ENCODE measurements at regions not wholly inside any gene's neighbourhood (a gene's known extent, or its start where the extent isn't known, plus 50 kb on each side); places are given as distances from the start of the nearest gene placed in this dataset.

DNA sequence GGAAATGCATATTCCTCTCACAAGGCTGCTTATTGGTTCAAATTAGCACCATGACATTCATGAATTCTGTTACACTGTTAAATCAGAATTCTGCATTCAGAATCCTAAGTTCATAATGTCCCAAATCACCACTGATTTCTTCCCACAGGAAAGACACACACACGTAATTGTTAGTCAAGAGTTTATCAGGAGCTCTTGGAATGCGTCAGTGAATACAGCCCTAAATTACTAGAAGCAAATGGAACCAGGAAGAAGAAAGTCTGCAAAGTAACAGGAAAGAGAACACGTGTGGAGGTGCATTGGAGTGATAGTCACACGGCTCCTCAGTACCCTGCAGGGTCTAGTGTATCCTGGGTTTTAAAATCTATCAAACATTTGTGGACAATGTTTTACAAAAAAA, 110.2 kb downstream of the ANXA2R start:
- Histone ChIP-seq H4K5ac (ENCODE audit: insufficient read length, low read depth, low read length) (no peak overlapping the region), H2BK12ac (ENCODE audit: low read depth, low read length) (no peak overlapping the region), H3K4ac (replicated peaks; ENCODE audit: insufficient read length, low read depth, low read length) (no peak overlapping the region), H3K56ac (replicated peaks; ENCODE audit: insufficient read length, low read depth, low read length) (no peak overlapping the region), H3K4me3 (ENCODE audit: extremely low read depth in 1 of 4, insufficient read depth in 2 of 4, low read depth in 3 of 4, low read length in 4 of 4) (no peak overlapping the region), H2BK20ac (ENCODE audit: low read length) (no peak overlapping the region), H3K14ac (ENCODE audit: insufficient read length) (no peak overlapping the region), H4K91ac (replicated peaks; ENCODE audit: insufficient read length, low read length) (no peak overlapping the region), H3K27me3 (replicated peaks in 1 of 4; ENCODE audit: control insufficient read depth in 3 of 4, extremely low read depth in 1 of 4, insufficient read depth in 3 of 4, low read length in 3 of 4) (no peaks in the 10 kb centered on the region), H3K79me2 (ENCODE audit: control insufficient read depth in 1 of 2, insufficient read depth in 2 of 2, low read length in 2 of 2) (no peaks in the 10 kb centered on the region), H2BK5ac (ENCODE audit: low read depth, low read length) (no peak overlapping the region), H2AFZ (ENCODE audit: low read length) (no peak overlapping the region), H3K9ac (replicated peaks in 1 of 4; ENCODE audit: extremely low read depth in 1 of 4, low read depth in 3 of 4, low read length in 3 of 4) (no peak overlapping the region), H3K79me1 (ENCODE audit: low read depth, low read length) (no peaks in the 10 kb centered on the region), H4K20me1 (replicated peaks in 1 of 2; ENCODE audit: control insufficient read depth in 1 of 2, insufficient read depth in 2 of 2, low read length in 2 of 2) (no peaks in the 10 kb centered on the region), H4K8ac (ENCODE audit: extremely low read depth, insufficient read depth, low read length) (no peak overlapping the region), H3K27ac (ENCODE audit: low read depth, low read length) (no peak overlapping the region), H3K4me1 (replicated peaks in 1 of 4; ENCODE audit: control insufficient read depth in 3 of 4, insufficient read depth in 4 of 4, low read length in 3 of 4) (no peaks in the 10 kb centered on the region), H3K23ac (ENCODE audit: insufficient read length) (no peak overlapping the region), H3K4me2 (ENCODE audit: insufficient read depth in 1 of 2, low read depth in 2 of 2, low read length in 2 of 2) (no peak overlapping the region), H3K23me2 (ENCODE audit: low read depth, low read length) (no peaks in the 10 kb centered on the region; the same call in 1 of the 2 replicates), H3K18ac (ENCODE audit: extremely low read depth, low read length) (no peak overlapping the region), H2BK15ac (ENCODE audit: low read length) (no peak overlapping the region), H2BK120ac (replicated peaks; ENCODE audit: low read depth, low read length) (no peak overlapping the region), H3K36me3 (ENCODE audit: control insufficient read depth in 2 of 4, insufficient read depth in 4 of 4, low read length in 3 of 4) (no peaks in the 10 kb centered on the region), H2AK5ac (ENCODE audit: low read depth, low read length) (no peak overlapping the region), H3K9me3 (ENCODE audit: insufficient read depth in 2 of 2, low read depth in 1 of 2, low read length in 1 of 2) (peaks cover 9 to 15% of the 10 kb centered on the region in 2 experiments; a peak in 2 of 4 replicates)
- WGBS, 2 experiments (ENCODE audit: extremely low coverage in 1 of 2, insufficient coverage in 1 of 2, insufficient read length in 1 of 2, insufficient replicate concordance in 2 of 2, low coverage in 1 of 2, low lambda C conversion rate in 2 of 2, missing lambda C conversion rate in 1 of 2) = 61% methylated on average over 4 of the region's 4 CpGs; no CpG with 5 or more reads in 1 of the 2 experiments
- ChIA-PET CTCF (ENCODE audit: partially characterized antibody) (no interaction called here), POLR2A (ENCODE audit: partially characterized antibody) (no interaction called here)
- TF ChIP-seq JUND (IDR thresholded peaks at IDR 0.05; ENCODE audit: low read length) = no peak
- no peak for TF ChIP-seq RBBP5 (IDR thresholded peaks at IDR 0.05; ENCODE audit: borderline replicate concordance, low read depth, low read length)
- no peak for TF ChIP-seq GTF2F1 (IDR thresholded peaks at IDR 0.05; ENCODE audit: borderline replicate concordance, low read depth, low read length)
- TF ChIP-seq, protein P1, sequence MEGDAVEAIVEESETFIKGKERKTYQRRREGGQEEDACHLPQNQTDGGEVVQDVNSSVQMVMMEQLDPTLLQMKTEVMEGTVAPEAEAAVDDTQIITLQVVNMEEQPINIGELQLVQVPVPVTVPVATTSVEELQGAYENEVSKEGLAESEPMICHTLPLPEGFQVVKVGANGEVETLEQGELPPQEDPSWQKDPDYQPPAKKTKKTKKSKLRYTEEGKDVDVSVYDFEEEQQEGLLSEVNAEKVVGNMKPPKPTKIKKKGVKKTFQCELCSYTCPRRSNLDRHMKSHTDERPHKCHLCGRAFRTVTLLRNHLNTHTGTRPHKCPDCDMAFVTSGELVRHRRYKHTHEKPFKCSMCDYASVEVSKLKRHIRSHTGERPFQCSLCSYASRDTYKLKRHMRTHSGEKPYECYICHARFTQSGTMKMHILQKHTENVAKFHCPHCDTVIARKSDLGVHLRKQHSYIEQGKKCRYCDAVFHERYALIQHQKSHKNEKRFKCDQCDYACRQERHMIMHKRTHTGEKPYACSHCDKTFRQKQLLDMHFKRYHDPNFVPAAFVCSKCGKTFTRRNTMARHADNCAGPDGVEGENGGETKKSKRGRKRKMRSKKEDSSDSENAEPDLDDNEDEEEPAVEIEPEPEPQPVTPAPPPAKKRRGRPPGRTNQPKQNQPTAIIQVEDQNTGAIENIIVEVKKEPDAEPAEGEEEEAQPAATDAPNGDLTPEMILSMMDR (IDR thresholded peaks at IDR 0.05; ENCODE audit: control extremely low read depth in 1 of 3, insufficient read depth in 1 of 3, low read depth in 1 of 3, low read length in 3 of 3) = no peak
- TF ChIP-seq, protein P2, sequence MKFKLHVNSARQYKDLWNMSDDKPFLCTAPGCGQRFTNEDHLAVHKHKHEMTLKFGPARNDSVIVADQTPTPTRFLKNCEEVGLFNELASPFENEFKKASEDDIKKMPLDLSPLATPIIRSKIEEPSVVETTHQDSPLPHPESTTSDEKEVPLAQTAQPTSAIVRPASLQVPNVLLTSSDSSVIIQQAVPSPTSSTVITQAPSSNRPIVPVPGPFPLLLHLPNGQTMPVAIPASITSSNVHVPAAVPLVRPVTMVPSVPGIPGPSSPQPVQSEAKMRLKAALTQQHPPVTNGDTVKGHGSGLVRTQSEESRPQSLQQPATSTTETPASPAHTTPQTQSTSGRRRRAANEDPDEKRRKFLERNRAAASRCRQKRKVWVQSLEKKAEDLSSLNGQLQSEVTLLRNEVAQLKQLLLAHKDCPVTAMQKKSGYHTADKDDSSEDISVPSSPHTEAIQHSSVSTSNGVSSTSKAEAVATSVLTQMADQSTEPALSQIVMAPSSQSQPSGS (IDR thresholded peaks at IDR 0.05; ENCODE audit: low read length) = no peak
- TF ChIP-seq BACH1 (IDR thresholded peaks at IDR 0.05; ENCODE audit: low read length) = no peak
- TF ChIP-seq TCF12 (IDR thresholded peaks at IDR 0.05; ENCODE audit: low read depth, low read length) = no peak
- no peak for TF ChIP-seq ZNF274 (IDR thresholded peaks at IDR 0.05; ENCODE audit: borderline replicate concordance, extremely low read depth, low read length)
- TF ChIP-seq SUZ12 (IDR thresholded peaks at IDR 0.05; ENCODE audit: low read length) = no peak
- no peak for TF ChIP-seq SP1 (IDR thresholded peaks at IDR 0.05; ENCODE audit: low read depth, low read length)
- no peak for TF ChIP-seq HDAC6 (IDR thresholded peaks at IDR 0.05; ENCODE audit: low read depth, low read length)
- FAIRE-seq = no peak
- no peak for DNase-seq (ENCODE audit: low read depth in 1 of 2, low spot score in 2 of 2)
